ENCODE measurements at regions not wholly inside any gene's neighbourhood (a gene's known extent, or its start where the extent isn't known, plus 50 kb on each side); places are given as distances from the start of the nearest gene placed in this dataset.

GRCh38 chr11:62073061-62073460 is 50.8 kb upstream of the INCENP start:
- TF ChIP-seq, protein P1, sequence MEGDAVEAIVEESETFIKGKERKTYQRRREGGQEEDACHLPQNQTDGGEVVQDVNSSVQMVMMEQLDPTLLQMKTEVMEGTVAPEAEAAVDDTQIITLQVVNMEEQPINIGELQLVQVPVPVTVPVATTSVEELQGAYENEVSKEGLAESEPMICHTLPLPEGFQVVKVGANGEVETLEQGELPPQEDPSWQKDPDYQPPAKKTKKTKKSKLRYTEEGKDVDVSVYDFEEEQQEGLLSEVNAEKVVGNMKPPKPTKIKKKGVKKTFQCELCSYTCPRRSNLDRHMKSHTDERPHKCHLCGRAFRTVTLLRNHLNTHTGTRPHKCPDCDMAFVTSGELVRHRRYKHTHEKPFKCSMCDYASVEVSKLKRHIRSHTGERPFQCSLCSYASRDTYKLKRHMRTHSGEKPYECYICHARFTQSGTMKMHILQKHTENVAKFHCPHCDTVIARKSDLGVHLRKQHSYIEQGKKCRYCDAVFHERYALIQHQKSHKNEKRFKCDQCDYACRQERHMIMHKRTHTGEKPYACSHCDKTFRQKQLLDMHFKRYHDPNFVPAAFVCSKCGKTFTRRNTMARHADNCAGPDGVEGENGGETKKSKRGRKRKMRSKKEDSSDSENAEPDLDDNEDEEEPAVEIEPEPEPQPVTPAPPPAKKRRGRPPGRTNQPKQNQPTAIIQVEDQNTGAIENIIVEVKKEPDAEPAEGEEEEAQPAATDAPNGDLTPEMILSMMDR (IDR thresholded peaks at IDR 0.05; ENCODE audit: control extremely low read depth, extremely low read depth, low read depth, missing control alignments) = no peak
- no peak for DNase-seq (ENCODE audit: extremely low spot score)
- ChIA-PET POLR2A (no interaction called here), CTCF (interaction anchor here (1.1 to 2.4 kb wide), 6 partner anchors 10 to 175 kb away, joined by 3 to 22 read pairs (median 5); no protein-coding TSS in a partner anchor)

GRCh38 chr11:62071408-62071807 is 52.4 kb upstream of the INCENP start:
- DNase-seq (ENCODE audit: extremely low spot score) = no peak
- ChIA-PET POLR2A (no interaction called here), CTCF (interaction anchor here (4.7 kb wide), 1 partner anchor 11 kb away, joined by 27 read pairs; no protein-coding TSS in a partner anchor)
- TF ChIP-seq, protein P1 (IDR thresholded peaks at IDR 0.05; ENCODE audit: control extremely low read depth, extremely low read depth, low read depth, missing control alignments) = no peak

GRCh38 chr11:62069986-62070919 is 53.6 kb upstream of the INCENP start:
- TF ChIP-seq, protein P1 (IDR thresholded peaks at IDR 0.05; ENCODE audit: control extremely low read depth, extremely low read depth, low read depth, missing control alignments) = no peak
- POLR2A ChIA-PET = no interaction called here
- DNase-seq (ENCODE audit: extremely low spot score) = no peak
- CTCF ChIA-PET = interaction anchor here (1.4 to 4.7 kb wide), 4 partner anchors 12 to 199 kb away, joined by 3 to 27 read pairs (median 8); no protein-coding TSS in a partner anchor

GRCh38 chr11:62069374-62069773 is 54.4 kb upstream of the INCENP start:
- CTCF ChIA-PET = interaction anchor here (1.4 to 4.7 kb wide), 4 partner anchors 13 to 198 kb away, joined by 3 to 27 read pairs (median 8); no protein-coding TSS in a partner anchor
- DNase-seq (ENCODE audit: extremely low spot score) = no peak
- POLR2A ChIA-PET = no interaction called here
- TF ChIP-seq, protein P1 (IDR thresholded peaks at IDR 0.05; ENCODE audit: control extremely low read depth, extremely low read depth, low read depth, missing control alignments) = no peak

DNA sequence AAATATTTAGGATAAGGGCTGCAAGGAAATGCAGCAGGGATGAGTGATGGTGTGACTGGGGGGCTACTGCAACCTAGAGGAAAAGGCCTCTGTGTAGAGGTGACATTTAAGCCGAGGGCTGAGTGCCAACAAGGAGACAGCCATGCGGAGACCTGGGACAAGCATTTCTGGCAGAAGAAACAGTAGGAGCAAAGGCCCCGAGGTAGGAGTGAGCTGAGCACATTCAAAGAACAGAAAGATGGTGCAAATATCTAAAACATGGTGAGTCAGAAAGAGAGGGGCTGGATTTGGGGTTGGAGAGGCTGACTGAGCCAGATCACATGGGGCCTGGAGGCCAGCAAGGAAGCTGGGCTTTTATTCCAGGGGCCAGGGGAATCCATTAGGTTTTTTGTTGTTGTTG is 55.1 kb upstream of the INCENP start:
- TF ChIP-seq, protein P1 (IDR thresholded peaks at IDR 0.05; ENCODE audit: control extremely low read depth, extremely low read depth, low read depth, missing control alignments) = no peak
- POLR2A ChIA-PET = no interaction called here

DNA sequence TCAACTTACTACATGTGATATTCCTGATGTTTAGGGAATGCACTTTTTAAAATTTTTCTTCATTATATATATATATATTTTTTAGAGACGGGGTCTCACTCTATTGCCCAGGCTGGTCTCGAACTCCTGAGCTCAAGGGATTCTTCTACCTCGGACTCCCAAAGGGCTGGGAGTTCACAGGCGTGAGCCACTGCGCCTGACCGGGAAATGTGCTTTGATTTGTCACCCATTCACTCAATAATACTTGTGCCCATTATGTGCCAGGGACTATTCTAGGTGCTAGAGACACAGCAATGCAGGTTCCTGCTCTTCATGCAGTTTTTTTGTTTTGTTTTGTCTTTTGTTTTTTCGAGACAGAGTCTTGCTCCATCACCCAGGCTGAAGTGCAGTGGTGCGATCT is 56.1 kb upstream of the INCENP start:
- DNase-seq (ENCODE audit: extremely low spot score) = no peak
- POLR2A ChIA-PET = no interaction called here
- TF ChIP-seq, protein P1 (IDR thresholded peaks at IDR 0.05; ENCODE audit: control extremely low read depth, extremely low read depth, low read depth, missing control alignments) = no peak
- CTCF ChIA-PET = interaction anchor here (0.8 to 4.7 kb wide), 4 partner anchors 15 to 197 kb away, joined by 3 to 27 read pairs (median 8); no protein-coding TSS in a partner anchor

More for the DNA sequence above, 55.1 kb upstream of the INCENP start:
- CTCF ChIA-PET = interaction anchor here (0.8 to 4.7 kb wide), 4 partner anchors 14 to 171 kb away, joined by 3 to 27 read pairs (median 8); no protein-coding TSS in a partner anchor
- no peak for DNase-seq (ENCODE audit: extremely low spot score)

Data from GM10248 (cell line).